Stomach (tissue), 8 donors: ENCODE measurements at regions not wholly inside any gene's neighbourhood (a gene's known extent, or its start where the extent isn't known, plus 50 kb on each side); places are given as distances from the start of the nearest gene placed in this dataset.

Source experiments
- DNase-seq, 2 donors: peaks; one replicate each; pipeline versions ENCODE4 v3.0.0 to v3.0.0-alpha.2; 2013 to 2019
- H3K27ac ChIP-seq, 5 donors: fragments of 200-600 bp in 4 of 5; sonication (generic) in 4 of 5; one replicate each; pipeline ENCODE4 v1.5.1; 2013 to 2019; ENCODE audit warnings: mild to moderate bottlenecking in 1 of 5, moderate library complexity in 1 of 5
- H3K27me3 ChIP-seq, 3 donors: fragments of 200-600 bp; sonication (generic); one replicate each; pipeline ENCODE4 v1.5.1; 2017 to 2019; ENCODE audit warnings: mixed run types in 1 of 3
- H3K36me3 ChIP-seq, 4 donors: fragments of 200-600 bp; sonication (generic); 1 replicate in 3 of 4; 2 replicates in 1 of 4; pipeline ENCODE4 v1.5.1; 2016 to 2019
- H3K4me1 ChIP-seq, 4 donors: fragments of 200-600 bp; sonication (generic); one replicate each; pipeline ENCODE4 v1.5.1; 2016 to 2019
- H3K4me3 ChIP-seq, 4 donors: fragments of 200-600 bp; sonication (generic) in 3 of 4; one replicate each; pipeline ENCODE4 v1.5.1; 2016 to 2019; ENCODE audit warnings: mild to moderate bottlenecking in 1 of 4
- H3K9me3 ChIP-seq, 4 donors: fragments of 200-600 bp; sonication (generic); one replicate each; pipeline ENCODE4 v1.5.1; 2016 to 2019
- EP300 ChIP-seq: sonication (generic); formaldehyde crosslinking; IDR thresholded peaks from one replicate; pipeline ENCODE4 v1.6.1; 2017; ENCODE audit warnings: antibody characterized with exemption
- POLR2A ChIP-seq, 4 donors: fragments of 450-650 bp; IDR thresholded peaks; one replicate each; pipeline ENCODE4 v1.6.1; 2016; ENCODE audit warnings: antibody characterized with exemption in 4 of 4, control low read depth in 2 of 4, mild to moderate bottlenecking in 1 of 4, moderate library complexity in 1 of 4
- POLR2AphosphoS5 ChIP-seq, 3 donors: sonication (generic); formaldehyde crosslinking; IDR thresholded peaks; one replicate each; pipeline ENCODE4 v1.6.1; 2016; ENCODE audit warnings: antibody characterized with exemption in 3 of 3
- WGBS, 5 donors: extraction: QIAGEN DNeasy Blood & Tissue Kit in 3 of 5; methylation state at CpG; one replicate each; pipeline versions ENCODE4 v1.1.5 to v1.1.7; 2013 to 2018; 5-methylcytosine and 5-hydroxymethylcytosine counted together
- intact Hi-C: fragments of 100-400 bp; cut with DNase I; formaldehyde crosslinking; loops from one replicate; pipeline ENCODE4 v1.15.1; 2023; ENCODE audit warnings: low total_unique reads
- TF ChIP-seq, protein P1 (sequence below), 7 experiments: fragments of 450-650 bp in 4 of 7; fragments of 200-600 bp in 3 of 7; sonication (generic) in 3 of 7; IDR thresholded peaks; one replicate each; pipeline ENCODE4 v1.5.1; 2016 to 2019; ENCODE audit warnings: antibody characterized with exemption in 7 of 7, control low read depth in 2 of 7, mild to moderate bottlenecking in 1 of 7
- donor health status: healthy with polysubstance abuse.
- donor health status: Bipolar disorder and iron deficiency.
- donor health status: healthy.

DNA sequence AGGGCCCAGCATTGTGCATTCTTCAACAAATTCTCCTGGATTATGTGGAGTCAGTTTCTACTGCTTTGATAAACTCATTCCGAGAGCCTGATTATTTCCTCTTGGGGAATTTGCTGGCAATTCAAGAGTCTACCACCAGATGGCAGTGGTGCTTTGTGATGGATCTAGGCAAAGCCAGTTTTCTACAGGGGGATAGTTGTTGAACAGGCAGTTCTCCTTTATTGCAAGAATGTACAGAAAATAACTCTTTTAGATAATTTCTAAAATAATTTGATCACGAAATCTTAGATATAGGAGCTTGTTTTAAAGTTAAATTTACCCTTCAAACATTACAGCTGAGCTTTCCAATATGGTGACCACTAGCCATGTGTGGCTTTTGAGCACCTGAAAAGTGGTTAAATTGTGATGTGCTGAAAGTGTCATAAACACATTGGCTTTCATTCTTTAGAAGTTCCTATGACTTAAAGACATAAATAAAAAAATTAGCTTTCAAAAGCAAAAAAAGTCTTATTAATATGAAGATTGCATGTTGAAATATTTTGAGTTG lies 66.7 kb upstream of the HAAO start:
- H3K4me1 ChIP-seq = peaks cover 0 to 12% (median 5%) of the 10 kb centered on the region in 4 donors
- H3K4me3 ChIP-seq = no peak overlapping the region
- TF ChIP-seq, protein P1, sequence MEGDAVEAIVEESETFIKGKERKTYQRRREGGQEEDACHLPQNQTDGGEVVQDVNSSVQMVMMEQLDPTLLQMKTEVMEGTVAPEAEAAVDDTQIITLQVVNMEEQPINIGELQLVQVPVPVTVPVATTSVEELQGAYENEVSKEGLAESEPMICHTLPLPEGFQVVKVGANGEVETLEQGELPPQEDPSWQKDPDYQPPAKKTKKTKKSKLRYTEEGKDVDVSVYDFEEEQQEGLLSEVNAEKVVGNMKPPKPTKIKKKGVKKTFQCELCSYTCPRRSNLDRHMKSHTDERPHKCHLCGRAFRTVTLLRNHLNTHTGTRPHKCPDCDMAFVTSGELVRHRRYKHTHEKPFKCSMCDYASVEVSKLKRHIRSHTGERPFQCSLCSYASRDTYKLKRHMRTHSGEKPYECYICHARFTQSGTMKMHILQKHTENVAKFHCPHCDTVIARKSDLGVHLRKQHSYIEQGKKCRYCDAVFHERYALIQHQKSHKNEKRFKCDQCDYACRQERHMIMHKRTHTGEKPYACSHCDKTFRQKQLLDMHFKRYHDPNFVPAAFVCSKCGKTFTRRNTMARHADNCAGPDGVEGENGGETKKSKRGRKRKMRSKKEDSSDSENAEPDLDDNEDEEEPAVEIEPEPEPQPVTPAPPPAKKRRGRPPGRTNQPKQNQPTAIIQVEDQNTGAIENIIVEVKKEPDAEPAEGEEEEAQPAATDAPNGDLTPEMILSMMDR (IDR thresholded peaks at IDR 0.05) = peak in 6 of 7 experiments; percentile 24 to 96 (median 86)
- TF ChIP-seq EP300 = no peak
- no peak for TF ChIP-seq POLR2A (IDR thresholded peaks at IDR 0.05)
- no peak for TF ChIP-seq POLR2AphosphoS5 (IDR thresholded peaks at IDR 0.05)
- peak; percentile 83 to 89 for DNase-seq
- no peak overlapping the region for H3K27ac ChIP-seq
- intact Hi-C loops = loop anchor here (10.0 kb wide), 2 partner anchors 86 to 376 kb away; no protein-coding TSS in a partner anchor
- no peaks in the 10 kb centered on the region for H3K36me3 ChIP-seq
- H3K9me3 ChIP-seq = no peaks in the 10 kb centered on the region
- no peaks in the 10 kb centered on the region for H3K27me3 ChIP-seq
- WGBS, 5 donors = 9 to 19% (median 12%) methylated on average over 2 of the region's 2 CpGs

DNA sequence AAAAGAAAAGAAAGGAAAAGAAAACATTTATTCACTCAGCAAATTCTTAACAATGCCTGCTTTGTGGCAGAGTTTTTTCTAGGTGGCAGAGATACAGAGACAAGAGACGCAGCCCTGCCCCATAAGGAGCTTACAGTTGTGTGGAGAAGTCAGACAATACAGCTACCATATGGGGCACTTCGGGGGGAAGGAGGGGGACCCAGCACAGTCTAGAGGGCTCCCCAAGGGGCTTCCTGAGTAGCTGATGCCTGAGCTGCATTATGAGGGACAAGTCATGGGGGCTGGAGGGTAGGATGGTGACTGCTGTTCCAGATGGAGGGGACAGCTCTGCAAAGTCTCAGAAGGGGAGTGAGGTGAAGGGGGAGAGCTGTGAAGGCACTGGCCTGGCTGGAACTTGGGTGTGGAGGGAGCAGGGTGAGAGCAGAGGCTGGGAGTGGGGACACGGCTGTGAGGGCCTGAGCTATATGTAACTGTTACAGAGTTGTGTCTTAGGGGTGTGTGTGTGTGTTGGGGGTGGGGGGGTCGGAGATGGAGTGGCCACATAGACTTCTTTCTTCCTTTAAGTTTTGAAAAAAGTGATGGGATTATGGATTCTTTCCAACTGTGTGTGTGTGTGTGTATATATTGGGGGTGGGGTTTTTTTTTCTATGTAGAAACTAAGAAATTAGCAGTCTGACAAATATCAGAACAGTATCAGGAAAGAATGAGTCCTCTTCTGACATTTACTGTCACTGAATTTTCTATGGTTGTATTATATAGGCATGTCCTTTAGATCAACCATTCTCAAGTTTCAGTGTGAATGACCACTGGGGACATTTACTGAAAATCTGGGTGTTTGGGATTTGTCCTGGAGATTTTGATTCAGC lies 66.0 kb upstream of the HAAO start:
- no peak for TF ChIP-seq POLR2A (IDR thresholded peaks at IDR 0.05)
- Histone ChIP-seq H3K27me3 (no peaks in the 10 kb centered on the region), H3K27ac (no peak overlapping the region), H3K4me3 (no peak overlapping the region), H3K4me1 (peaks cover 2 to 19% (median 10%) of the 10 kb centered on the region in 4 donors), H3K36me3 (no peaks in the 10 kb centered on the region), H3K9me3 (no peaks in the 10 kb centered on the region)
- WGBS, 5 donors = 63 to 75% (median 70%) methylated on average over 4 of the region's 4 CpGs
- intact Hi-C loops = loop anchor here (10.0 kb wide), 2 partner anchors 86 to 376 kb away; no protein-coding TSS in a partner anchor
- no peak for DNase-seq

DNA sequence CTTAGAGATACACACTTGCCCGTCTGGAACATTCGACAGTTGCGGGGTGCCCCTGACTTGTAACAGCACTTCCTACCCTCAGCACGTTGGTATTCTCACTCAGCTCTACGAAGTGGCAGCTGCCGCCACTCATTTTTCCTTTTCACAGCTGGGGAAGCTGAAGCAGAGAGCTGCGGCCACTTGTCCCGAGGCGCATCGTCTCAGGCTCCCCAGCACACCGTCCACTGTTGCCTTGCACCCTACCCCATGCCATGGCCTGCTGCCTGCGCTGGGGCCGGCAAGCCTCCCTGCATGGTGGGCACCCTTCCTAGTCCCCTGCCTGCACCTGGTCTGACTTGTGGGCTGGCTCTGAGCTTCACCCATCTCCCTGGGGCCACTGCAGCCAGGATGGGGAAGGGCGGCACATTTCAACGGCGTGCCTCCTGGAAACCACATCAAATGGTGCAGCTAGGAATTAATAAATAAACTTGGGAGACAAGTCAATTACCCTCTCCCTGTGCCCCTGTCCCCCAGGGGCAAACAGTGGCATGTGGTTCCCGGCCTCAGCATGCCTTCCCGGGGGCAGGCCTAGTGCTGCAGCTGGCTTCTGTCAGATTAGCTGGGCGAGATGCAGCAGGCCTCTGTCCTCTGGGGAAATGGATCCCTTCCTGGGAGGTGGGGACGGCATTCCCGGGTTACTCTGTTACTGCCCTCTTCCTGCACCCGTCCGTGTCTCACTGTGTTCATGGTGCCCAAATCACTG lies 64.7 kb upstream of the HAAO start:
- TF ChIP-seq, protein P1 (IDR thresholded peaks at IDR 0.05) = no peak
- TF ChIP-seq EP300 = no peak
- TF ChIP-seq POLR2A (IDR thresholded peaks at IDR 0.05) = no peak
- no peak for TF ChIP-seq POLR2AphosphoS5 (IDR thresholded peaks at IDR 0.05)
- no peaks in the 10 kb centered on the region for H3K9me3 ChIP-seq
- no peak overlapping the region for H3K4me3 ChIP-seq
- no peaks in the 10 kb centered on the region for H3K27me3 ChIP-seq
- no peak overlapping the region for H3K27ac ChIP-seq
- H3K4me1 ChIP-seq = peaks cover 2 to 22% (median 12%) of the 10 kb centered on the region in 4 donors
- no peak for DNase-seq
- intact Hi-C loops = loop anchor here (10.0 kb wide), 2 partner anchors 88 to 378 kb away; no protein-coding TSS in a partner anchor
- no peaks in the 10 kb centered on the region for H3K36me3 ChIP-seq
- 81 to 92% (median 88%) methylated on average over 20 to 23 of the region's 23 CpGs for WGBS, 5 donors

DNA sequence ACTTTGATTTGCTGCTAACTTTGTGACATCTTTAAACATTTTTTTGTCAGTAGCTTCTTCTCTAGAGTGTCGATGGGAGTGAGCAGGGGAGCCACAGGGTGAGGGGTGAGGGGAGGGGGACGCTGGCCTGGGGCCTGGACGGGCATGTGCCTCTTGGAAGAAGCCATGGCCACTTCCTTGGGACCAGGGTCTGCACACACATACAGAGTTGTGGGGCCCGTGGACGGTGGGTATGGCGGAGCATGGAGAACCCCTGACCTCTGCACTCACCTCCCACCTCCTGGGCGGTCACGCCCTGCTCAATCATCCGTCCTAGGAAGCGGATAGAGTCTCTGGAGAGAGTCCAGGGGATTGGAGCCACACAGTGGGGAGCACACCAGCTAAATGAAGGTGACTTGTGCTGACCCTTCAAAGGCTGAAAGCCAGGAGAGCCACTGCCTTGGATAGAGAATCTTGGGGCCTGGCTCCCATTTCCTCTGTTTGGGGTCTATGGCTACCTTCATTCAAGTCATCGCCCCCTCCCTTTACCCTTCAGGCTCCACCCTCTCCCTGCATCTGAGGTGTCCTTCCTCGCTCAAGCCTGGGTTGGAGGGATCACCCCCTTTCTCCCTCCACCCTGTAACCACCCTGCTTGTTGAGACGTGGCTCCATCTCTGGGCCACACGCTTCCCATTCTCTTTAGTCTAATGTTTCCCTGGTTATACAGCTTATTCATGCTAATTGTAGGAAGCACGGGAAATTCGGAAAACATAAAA lies 63.9 kb upstream of the HAAO start:
- TF ChIP-seq POLR2A (IDR thresholded peaks at IDR 0.05) = no peak
- TF ChIP-seq, protein P1 (IDR thresholded peaks at IDR 0.05) = no peak
- no peak for TF ChIP-seq POLR2AphosphoS5 (IDR thresholded peaks at IDR 0.05)
- no peak for TF ChIP-seq EP300
- no peak for DNase-seq
- Histone ChIP-seq H3K4me1 (peaks cover 2 to 22% (median 12%) of the 10 kb centered on the region in 4 donors), H3K4me3 (no peak overlapping the region), H3K27me3 (no peaks in the 10 kb centered on the region), H3K9me3 (no peaks in the 10 kb centered on the region), H3K36me3 (no peaks in the 10 kb centered on the region), H3K27ac (no peak overlapping the region)
- intact Hi-C loops = loop anchor here (10.0 kb wide), 2 partner anchors 89 to 379 kb away; no protein-coding TSS in a partner anchor
- 83 to 94% (median 86%) methylated on average over 16 of the region's 16 CpGs for WGBS, 5 donors
